ENCODE measurements at regions not wholly inside any gene's neighbourhood (a gene's known extent, or its start where the extent isn't known, plus 50 kb on each side); places are given as distances from the start of the nearest gene placed in this dataset.

GRCh38 chr14:96722736-96723135 is 74.4 kb upstream of the VRK1 start:
- TF ChIP-seq POLR2AphosphoS5 (IDR thresholded peaks at IDR 0.05; ENCODE audit: low read depth) (no peak), CTCF (conservative IDR thresholded peaks at IDR 0.05; ENCODE audit: low read depth in 2 of 2) (no peak), EZH2phosphoT487 (IDR thresholded peaks at IDR 0.05; ENCODE audit: unreplicated experiment) (no peak), EZH2 (IDR thresholded peaks at IDR 0.05; ENCODE audit: low read depth, unreplicated experiment) (no peak), ZNF114 (CRISPR knock-in tag; IDR thresholded peaks at IDR 0.05) (no peak), ZNF331 (CRISPR knock-in tag; IDR thresholded peaks at IDR 0.05; ENCODE audit: low read depth) (no peak), CREB1 (CRISPR knock-in tag; IDR thresholded peaks at IDR 0.05; ENCODE audit: low read depth) (no peak), REST (IDR thresholded peaks at IDR 0.05; ENCODE audit: unreplicated experiment) (no peak), NANOG (IDR thresholded peaks at IDR 0.05; ENCODE audit: borderline replicate concordance) (no peak), JUNB (IDR thresholded peaks at IDR 0.05; ENCODE audit: unreplicated experiment) (no peak)

Measured in GM23338 (cell line).